Neural cell (in vitro differentiated cells): ENCODE measurements at regions not wholly inside any gene's neighbourhood (a gene's known extent, or its start where the extent isn't known, plus 50 kb on each side); places are given as distances from the start of the nearest gene placed in this dataset.

Experiments
- H2AFZ ChIP-seq: fragments of 200-600, 300-800 bp; sonication (generic), shearing (Covaris generic); 2 replicates; pipeline ENCODE4 v1.6.0; 2014; ENCODE audit warnings: low read depth, mild to moderate bottlenecking, antibody characterized with exemption, low read length, moderate library complexity
- H3F3A ChIP-seq: fragments of 200-600 bp; shearing (Covaris generic); 2 replicates; pipeline ENCODE4 v1.6.1; 2016; ENCODE audit warnings: mild to moderate bottlenecking, moderate library complexity, mixed read lengths, antibody characterized with exemption, low read length; ENCODE audit not compliant: insufficient read depth, poor library complexity, severe bottlenecking
- H3K27ac ChIP-seq: fragments of 200-600, 300-800 bp; sonication (generic), shearing (Covaris generic); 2 replicates; pipeline ENCODE4 v1.5.1; 2014; ENCODE audit warnings: mild to moderate bottlenecking, low read length, moderate library complexity
- H3K27me3 ChIP-seq: fragments of 300-800, 200-600 bp; sonication (generic), shearing (Covaris generic); 2 replicates; pipeline ENCODE4 v1.6.0; 2014; ENCODE audit warnings: mild to moderate bottlenecking, low read depth, low read length, moderate library complexity; ENCODE audit not compliant: insufficient read depth
- H3K36me3 ChIP-seq: fragments of 300-800, 200-600 bp; sonication (generic), shearing (Covaris generic); 2 replicates; pipeline ENCODE4 v1.5.1; 2014; ENCODE audit warnings: mild to moderate bottlenecking, antibody characterized with exemption, low read length, moderate library complexity; ENCODE audit not compliant: insufficient read depth
- H3K4me2 ChIP-seq: fragments of 300-800, 200-600 bp; sonication (generic), shearing (Covaris generic); 2 replicates; pipeline ENCODE4 v1.6.0; 2014; ENCODE audit warnings: mild to moderate bottlenecking, low read length
- H3K4me3 ChIP-seq: fragments of 300-800, 200-600 bp; sonication (generic), shearing (Covaris generic); 2 replicates; pipeline ENCODE4 v1.5.1; 2014; ENCODE audit warnings: mild to moderate bottlenecking, low read length, moderate library complexity
- H3K79me2 ChIP-seq: fragments of 200-600 bp; shearing (Covaris generic); replicated peaks from 2 replicates; pipeline ENCODE4 v1.6.0; 2014; ENCODE audit warnings: mild to moderate bottlenecking, low read length, moderate library complexity; ENCODE audit not compliant: insufficient read depth
- H3K9ac ChIP-seq: fragments of 300-800, 200-600 bp; sonication (generic), shearing (Covaris generic); 2 replicates; pipeline ENCODE4 v1.6.1; 2016; ENCODE audit warnings: mild to moderate bottlenecking, low read length, mixed read lengths
- H3K9me2 ChIP-seq: fragments of 200-600 bp; shearing (Covaris generic); 2 replicates; pipeline ENCODE4 v1.6.1; 2016; ENCODE audit warnings: mild to moderate bottlenecking, low read length, mixed read lengths; ENCODE audit not compliant: insufficient read depth
- H3K9me3 ChIP-seq: fragments of 200-600, 300-800 bp; sonication (generic), shearing (Covaris generic); 2 replicates; pipeline ENCODE4 v1.6.1; 2016; ENCODE audit warnings: mild to moderate bottlenecking, mixed run types, low read length, moderate library complexity, mixed read lengths
- H4K20me1 ChIP-seq: fragments of 200-600 bp; shearing (Covaris generic); 2 replicates; pipeline ENCODE4 v1.6.1; 2016; ENCODE audit warnings: mild to moderate bottlenecking, mixed run types; ENCODE audit not compliant: insufficient read depth
- EZH2 ChIP-seq: fragments of 200-600, 300-800 bp; shearing (Covaris generic), sonication (generic); IDR thresholded peaks from 2 replicates; pipeline ENCODE4 v1.6.1; 2014; ENCODE audit warnings: antibody characterized with exemption, low read length, borderline replicate concordance, mild to moderate bottlenecking; ENCODE audit not compliant: insufficient read depth, poor library complexity, severe bottlenecking
- MXI1 ChIP-seq: fragments of 450-650 bp; conservative IDR thresholded peaks from 2 replicates; pipeline ENCODE4 v1.6.1; 2014; ENCODE audit warnings: antibody characterized with exemption, mild to moderate bottlenecking; ENCODE audit not compliant: poor library complexity, severe bottlenecking
- POLR2AphosphoS5 ChIP-seq: IDR thresholded peaks from 2 replicates; pipeline ENCODE4 v1.6.1; 2012
- RAD21 ChIP-seq: fragments of 450-650 bp; conservative IDR thresholded peaks from 2 replicates; pipeline ENCODE4 v1.6.1; 2014; ENCODE audit warnings: antibody characterized with exemption, mild to moderate bottlenecking, moderate library complexity
- TAF1 ChIP-seq: IDR thresholded peaks from 2 replicates; pipeline ENCODE4 v1.6.1; 2012; ENCODE audit warnings: low read depth
- TF ChIP-seq, protein P1 (sequence below): fragments of 450-650 bp; IDR thresholded peaks from 2 replicates; pipeline ENCODE4 v1.5.1; 2014; ENCODE audit warnings: antibody characterized with exemption, mild to moderate bottlenecking, moderate library complexity; ENCODE audit not compliant: poor library complexity, severe bottlenecking
- TF ChIP-seq, protein P2 (sequence below): IDR thresholded peaks from 2 replicates; pipeline ENCODE4 v1.6.1; 2012; ENCODE audit warnings: borderline replicate concordance

DNA sequence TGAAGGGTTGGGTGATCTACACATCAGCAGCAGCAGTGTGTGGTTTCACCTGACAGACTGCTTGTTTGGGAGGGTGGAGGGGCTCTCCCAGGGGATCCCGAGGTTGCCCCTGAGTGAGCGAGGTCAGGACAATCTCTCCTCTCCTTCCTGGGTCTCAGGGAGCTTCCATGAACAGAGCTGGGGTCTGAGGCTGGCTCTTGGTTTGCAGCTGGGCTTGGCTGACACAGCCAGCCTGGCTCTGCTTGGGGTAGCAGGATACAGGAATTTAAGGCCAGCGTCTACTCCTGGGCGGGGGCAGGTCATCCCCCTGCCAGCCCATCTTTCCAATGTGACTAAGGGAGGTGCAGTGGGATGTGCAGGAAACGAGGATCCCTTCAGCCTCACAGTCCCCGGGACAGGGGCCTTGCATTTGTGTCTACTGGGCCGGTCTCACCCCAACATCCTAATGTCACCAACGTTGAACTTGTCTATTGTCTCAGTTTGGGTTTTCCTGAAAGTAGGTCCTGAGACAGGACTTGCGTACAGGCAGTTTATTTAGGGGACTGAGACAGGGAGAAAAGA lies 262.6 kb upstream of the HDAC4 start:
- H2AFZ ChIP-seq: no peak overlapping the region
- H3F3A ChIP-seq: no peaks in the 10 kb centered on the region
- no peak overlapping the region for H3K27ac ChIP-seq
- H4K20me1 ChIP-seq: no peaks in the 10 kb centered on the region
- H3K4me3 ChIP-seq: no peak overlapping the region
- no peak overlapping the region for H3K4me2 ChIP-seq
- no peaks in the 10 kb centered on the region for H3K9me2 ChIP-seq
- H3K9ac ChIP-seq: no peak overlapping the region
- H3K36me3 ChIP-seq: no peaks in the 10 kb centered on the region
- no peaks in the 10 kb centered on the region for H3K79me2 ChIP-seq
- no peaks in the 10 kb centered on the region for H3K27me3 ChIP-seq
- TF ChIP-seq, protein P1, sequence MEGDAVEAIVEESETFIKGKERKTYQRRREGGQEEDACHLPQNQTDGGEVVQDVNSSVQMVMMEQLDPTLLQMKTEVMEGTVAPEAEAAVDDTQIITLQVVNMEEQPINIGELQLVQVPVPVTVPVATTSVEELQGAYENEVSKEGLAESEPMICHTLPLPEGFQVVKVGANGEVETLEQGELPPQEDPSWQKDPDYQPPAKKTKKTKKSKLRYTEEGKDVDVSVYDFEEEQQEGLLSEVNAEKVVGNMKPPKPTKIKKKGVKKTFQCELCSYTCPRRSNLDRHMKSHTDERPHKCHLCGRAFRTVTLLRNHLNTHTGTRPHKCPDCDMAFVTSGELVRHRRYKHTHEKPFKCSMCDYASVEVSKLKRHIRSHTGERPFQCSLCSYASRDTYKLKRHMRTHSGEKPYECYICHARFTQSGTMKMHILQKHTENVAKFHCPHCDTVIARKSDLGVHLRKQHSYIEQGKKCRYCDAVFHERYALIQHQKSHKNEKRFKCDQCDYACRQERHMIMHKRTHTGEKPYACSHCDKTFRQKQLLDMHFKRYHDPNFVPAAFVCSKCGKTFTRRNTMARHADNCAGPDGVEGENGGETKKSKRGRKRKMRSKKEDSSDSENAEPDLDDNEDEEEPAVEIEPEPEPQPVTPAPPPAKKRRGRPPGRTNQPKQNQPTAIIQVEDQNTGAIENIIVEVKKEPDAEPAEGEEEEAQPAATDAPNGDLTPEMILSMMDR: no peak
- no peak for TF ChIP-seq MXI1
- no peak for TF ChIP-seq RAD21
- TF ChIP-seq, protein P2, sequence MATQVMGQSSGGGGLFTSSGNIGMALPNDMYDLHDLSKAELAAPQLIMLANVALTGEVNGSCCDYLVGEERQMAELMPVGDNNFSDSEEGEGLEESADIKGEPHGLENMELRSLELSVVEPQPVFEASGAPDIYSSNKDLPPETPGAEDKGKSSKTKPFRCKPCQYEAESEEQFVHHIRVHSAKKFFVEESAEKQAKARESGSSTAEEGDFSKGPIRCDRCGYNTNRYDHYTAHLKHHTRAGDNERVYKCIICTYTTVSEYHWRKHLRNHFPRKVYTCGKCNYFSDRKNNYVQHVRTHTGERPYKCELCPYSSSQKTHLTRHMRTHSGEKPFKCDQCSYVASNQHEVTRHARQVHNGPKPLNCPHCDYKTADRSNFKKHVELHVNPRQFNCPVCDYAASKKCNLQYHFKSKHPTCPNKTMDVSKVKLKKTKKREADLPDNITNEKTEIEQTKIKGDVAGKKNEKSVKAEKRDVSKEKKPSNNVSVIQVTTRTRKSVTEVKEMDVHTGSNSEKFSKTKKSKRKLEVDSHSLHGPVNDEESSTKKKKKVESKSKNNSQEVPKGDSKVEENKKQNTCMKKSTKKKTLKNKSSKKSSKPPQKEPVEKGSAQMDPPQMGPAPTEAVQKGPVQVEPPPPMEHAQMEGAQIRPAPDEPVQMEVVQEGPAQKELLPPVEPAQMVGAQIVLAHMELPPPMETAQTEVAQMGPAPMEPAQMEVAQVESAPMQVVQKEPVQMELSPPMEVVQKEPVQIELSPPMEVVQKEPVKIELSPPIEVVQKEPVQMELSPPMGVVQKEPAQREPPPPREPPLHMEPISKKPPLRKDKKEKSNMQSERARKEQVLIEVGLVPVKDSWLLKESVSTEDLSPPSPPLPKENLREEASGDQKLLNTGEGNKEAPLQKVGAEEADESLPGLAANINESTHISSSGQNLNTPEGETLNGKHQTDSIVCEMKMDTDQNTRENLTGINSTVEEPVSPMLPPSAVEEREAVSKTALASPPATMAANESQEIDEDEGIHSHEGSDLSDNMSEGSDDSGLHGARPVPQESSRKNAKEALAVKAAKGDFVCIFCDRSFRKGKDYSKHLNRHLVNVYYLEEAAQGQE: no peak
- TF ChIP-seq EZH2: no peak
- no peak for TF ChIP-seq TAF1
- no peak for TF ChIP-seq POLR2AphosphoS5
- no peaks in the 10 kb centered on the region for H3K9me3 ChIP-seq

DNA sequence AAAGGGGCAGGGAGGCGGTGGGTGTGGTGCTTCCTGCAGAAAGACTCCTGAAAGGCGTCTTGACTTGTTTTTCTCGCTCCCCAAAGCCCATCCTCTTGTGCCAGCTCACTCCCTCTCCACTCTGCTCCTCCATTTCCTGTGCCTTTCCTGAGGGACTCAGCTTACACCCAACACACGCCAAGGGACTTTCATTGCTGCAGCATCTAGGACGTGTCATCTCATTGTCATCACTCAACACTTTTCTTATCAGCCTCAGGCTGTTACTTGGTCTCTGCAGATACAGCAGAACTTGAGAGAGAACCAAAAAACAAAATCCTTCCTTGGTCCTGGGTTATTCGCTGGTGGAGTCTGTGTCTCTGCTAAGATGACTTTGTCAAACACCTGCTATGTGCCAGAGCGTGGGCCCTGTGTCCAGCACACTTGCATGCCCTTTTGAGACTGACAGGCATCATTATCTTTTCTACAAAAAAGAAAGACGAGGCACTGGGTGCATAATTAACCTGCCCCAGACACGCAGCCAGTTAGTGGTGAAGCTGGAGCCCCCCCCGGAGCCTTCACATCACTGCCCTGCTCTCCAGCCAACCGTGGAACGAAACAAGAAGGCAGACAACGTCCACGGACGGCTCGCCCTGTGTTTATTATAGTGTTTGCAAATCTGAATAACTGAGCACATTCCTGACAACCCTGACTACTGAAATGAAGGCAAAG lies 261.7 kb upstream of the HDAC4 start:
- H3K9ac ChIP-seq: no peak overlapping the region
- H3K4me2 ChIP-seq: no peak overlapping the region
- H3K36me3 ChIP-seq: no peaks in the 10 kb centered on the region
- H3F3A ChIP-seq: no peaks in the 10 kb centered on the region
- no peak overlapping the region for H2AFZ ChIP-seq
- no peaks in the 10 kb centered on the region for H3K27me3 ChIP-seq
- TF ChIP-seq, protein P1: no peak
- H3K9me2 ChIP-seq: no peaks in the 10 kb centered on the region
- H4K20me1 ChIP-seq: no peaks in the 10 kb centered on the region
- no peaks in the 10 kb centered on the region for H3K79me2 ChIP-seq
- no peak overlapping the region for H3K27ac ChIP-seq
- H3K9me3 ChIP-seq: no peaks in the 10 kb centered on the region
- H3K4me3 ChIP-seq: no peak overlapping the region
